SK-N-SH treated with all-trans-retinoic acid at 6 μM for 48 hours (cell line): ENCODE measurements at regions not wholly inside any gene's neighbourhood (a gene's known extent, or its start where the extent isn't known, plus 50 kb on each side); places are given as distances from the start of the nearest gene placed in this dataset.

Source experiments
- ATAC-seq: fragments of 200-7000 bp; cut with Tn5 transposase; 3 replicates; pipeline ENCODE4 v1.9.1; 2020; ENCODE audit warnings: mild to moderate bottlenecking, moderate library complexity
- ARNTL ChIP-seq: fragments of 450-650 bp; formaldehyde crosslinking; IDR thresholded peaks from 2 replicates; pipeline ENCODE4 v1.5.0; 2020; ENCODE audit warnings: low read depth, mild to moderate bottlenecking, moderate library complexity, borderline replicate concordance
- BACH2 ChIP-seq: fragments of 250-450 bp; sonication (Bioruptor Pico); IDR thresholded peaks from 2 replicates; pipeline ENCODE4 v1.9.0; 2021; ENCODE audit warnings: mild to moderate bottlenecking, borderline replicate concordance
- CSDC2 ChIP-seq: fragments of 250-450 bp; sonication (Bioruptor Pico); IDR thresholded peaks from 2 replicates; pipeline ENCODE4 v1.5.0; 2020; ENCODE audit warnings: mild to moderate bottlenecking, moderate library complexity
- ESRRG ChIP-seq: fragments of 250-450 bp; sonication (Bioruptor Pico); IDR thresholded peaks from 2 replicates; pipeline ENCODE4 v1.6.1; 2021; ENCODE audit warnings: mild to moderate bottlenecking
- GLIS3 ChIP-seq: fragments of 250-450 bp; sonication (Bioruptor Pico); IDR thresholded peaks from 2 replicates; pipeline ENCODE4 v1.5.0; 2020; ENCODE audit warnings: mild to moderate bottlenecking, moderate library complexity
- ISL1 ChIP-seq: fragments of 250-450 bp; sonication (Bioruptor Pico); IDR thresholded peaks from 2 replicates; pipeline ENCODE4 v2.1.2; 2022; ENCODE audit warnings: mild to moderate bottlenecking, moderate library complexity
- OSR1 ChIP-seq: fragments of 250-450 bp; sonication (Bioruptor Pico); IDR thresholded peaks from 2 replicates; pipeline ENCODE4 v1.8.0; 2022; ENCODE audit warnings: moderate library complexity, mild to moderate bottlenecking, inconsistent platforms
- PPARA ChIP-seq: fragments of 250-450 bp; sonication (Bioruptor Pico); IDR thresholded peaks from 2 replicates; pipeline ENCODE4 v1.5.0; 2020; ENCODE audit warnings: mild to moderate bottlenecking, borderline replicate concordance
- RARB ChIP-seq: fragments of 250-450 bp; sonication (Bioruptor Pico); IDR thresholded peaks from 2 replicates; pipeline ENCODE4 v1.8.0; 2021; ENCODE audit warnings: mild to moderate bottlenecking, moderate library complexity
- SNAI2 ChIP-seq: fragments of 250-450 bp; sonication (Bioruptor Pico); IDR thresholded peaks from 2 replicates; pipeline ENCODE4 v1.5.0; 2020; ENCODE audit warnings: mild to moderate bottlenecking, moderate library complexity
- TCF4 ChIP-seq: fragments of 250-450 bp; sonication (Bioruptor Pico); IDR thresholded peaks from 2 replicates; pipeline ENCODE4 v1.8.0; 2021; ENCODE audit warnings: mild to moderate bottlenecking, moderate library complexity, borderline replicate concordance
- TOX ChIP-seq: fragments of 250-450 bp; sonication (Bioruptor Pico); IDR thresholded peaks from 2 replicates; pipeline ENCODE4 v1.8.0; 2021; ENCODE audit warnings: mild to moderate bottlenecking, moderate library complexity, borderline replicate concordance
- ZC3H10 ChIP-seq: fragments of 250-450 bp; sonication (Bioruptor Pico); IDR thresholded peaks from 2 replicates; pipeline ENCODE4 v1.5.1; 2021; ENCODE audit warnings: mild to moderate bottlenecking, moderate library complexity
- ZFP3 ChIP-seq: fragments of 250-450 bp; sonication (Bioruptor Pico); IDR thresholded peaks from 2 replicates; pipeline ENCODE4 v1.5.0; 2020; ENCODE audit warnings: mild to moderate bottlenecking, moderate library complexity
- ZNF565 ChIP-seq: fragments of 450-650 bp; formaldehyde crosslinking; conservative IDR thresholded peaks from 2 replicates; pipeline ENCODE4 v1.5.0; 2020; ENCODE audit warnings: low read depth, mild to moderate bottlenecking, moderate library complexity
- ZNF8 ChIP-seq: fragments of 450-650 bp; formaldehyde crosslinking; IDR thresholded peaks from 2 replicates; pipeline ENCODE4 v1.5.0; 2020; ENCODE audit warnings: mild to moderate bottlenecking, moderate library complexity
- TF ChIP-seq, protein P1 (sequence below): fragments of 250-450 bp; sonication (Bioruptor Pico); IDR thresholded peaks from 2 replicates; pipeline ENCODE4 v1.8.0; 2020; ENCODE audit warnings: mild to moderate bottlenecking, moderate library complexity, borderline replicate concordance
- TF ChIP-seq, protein P2 (sequence below): fragments of 250-450 bp; sonication (Bioruptor Pico); IDR thresholded peaks from 2 replicates; pipeline ENCODE4 v1.5.1; 2021; ENCODE audit warnings: mild to moderate bottlenecking, moderate library complexity
- TF ChIP-seq, protein P3 (sequence below): fragments of 250-450 bp; sonication (Bioruptor Pico); IDR thresholded peaks from 2 replicates; pipeline ENCODE4 v1.8.0; 2021; ENCODE audit warnings: low read depth, mild to moderate bottlenecking, moderate library complexity, borderline replicate concordance
- TF ChIP-seq, protein P4 (sequence below): fragments of 250-450 bp; sonication (Bioruptor Pico); IDR thresholded peaks from 2 replicates; pipeline ENCODE4 v1.5.0; 2020; ENCODE audit warnings: mild to moderate bottlenecking, moderate library complexity
- TF ChIP-seq, protein P5 (sequence below): fragments of 250-450 bp; sonication (Bioruptor Pico); IDR thresholded peaks from 2 replicates; pipeline ENCODE4 v1.5.1; 2020; ENCODE audit warnings: low read depth, mild to moderate bottlenecking, moderate library complexity

DNA sequence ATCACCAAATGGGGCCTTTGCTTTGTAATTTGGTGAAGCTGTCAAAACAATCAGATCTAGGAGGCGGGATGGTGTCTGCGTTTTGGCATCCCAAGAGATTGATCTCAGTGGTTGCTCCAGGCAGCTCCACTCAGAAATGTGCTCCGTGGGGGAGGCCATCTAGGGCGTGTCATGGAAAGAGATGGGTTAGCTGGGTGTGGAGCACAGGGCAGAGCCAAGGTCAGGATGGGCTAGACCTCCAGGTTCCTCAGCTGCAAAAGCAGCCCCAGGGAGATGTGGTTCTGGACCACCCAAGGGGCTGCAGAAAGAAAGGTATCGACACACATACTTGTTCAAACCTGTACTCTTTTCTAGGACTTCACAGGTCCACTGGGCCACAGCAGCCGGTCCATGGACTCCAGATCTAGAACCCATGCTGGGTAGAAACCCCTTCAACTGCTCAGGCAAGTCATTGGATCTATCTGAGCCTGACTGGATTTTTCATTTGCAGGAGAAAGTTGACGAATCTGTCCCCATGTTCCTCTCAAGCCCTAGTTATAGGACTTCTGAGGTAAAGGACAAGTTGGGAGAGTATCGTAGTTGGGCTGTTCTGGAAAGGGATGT is 270.2 kb upstream of the RPL38 start:
- TF ChIP-seq, protein P1, sequence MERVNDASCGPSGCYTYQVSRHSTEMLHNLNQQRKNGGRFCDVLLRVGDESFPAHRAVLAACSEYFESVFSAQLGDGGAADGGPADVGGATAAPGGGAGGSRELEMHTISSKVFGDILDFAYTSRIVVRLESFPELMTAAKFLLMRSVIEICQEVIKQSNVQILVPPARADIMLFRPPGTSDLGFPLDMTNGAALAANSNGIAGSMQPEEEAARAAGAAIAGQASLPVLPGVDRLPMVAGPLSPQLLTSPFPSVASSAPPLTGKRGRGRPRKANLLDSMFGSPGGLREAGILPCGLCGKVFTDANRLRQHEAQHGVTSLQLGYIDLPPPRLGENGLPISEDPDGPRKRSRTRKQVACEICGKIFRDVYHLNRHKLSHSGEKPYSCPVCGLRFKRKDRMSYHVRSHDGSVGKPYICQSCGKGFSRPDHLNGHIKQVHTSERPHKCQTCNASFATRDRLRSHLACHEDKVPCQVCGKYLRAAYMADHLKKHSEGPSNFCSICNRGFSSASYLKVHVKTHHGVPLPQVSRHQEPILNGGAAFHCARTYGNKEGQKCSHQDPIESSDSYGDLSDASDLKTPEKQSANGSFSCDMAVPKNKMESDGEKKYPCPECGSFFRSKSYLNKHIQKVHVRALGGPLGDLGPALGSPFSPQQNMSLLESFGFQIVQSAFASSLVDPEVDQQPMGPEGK (CRISPR knock-in tag) = no peak
- TF ChIP-seq ZNF565 (CRISPR knock-in tag) (no peak), GLIS3 (no peak), CSDC2 (CRISPR knock-in tag) (no peak), ESRRG (CRISPR knock-in tag) (no peak), ZFP3 (no peak), PPARA (CRISPR knock-in tag) (no peak), TCF4 (no peak), ZC3H10 (CRISPR knock-in tag) (no peak), SNAI2 (CRISPR knock-in tag) (no peak), TOX (no peak), ISL1 (no peak), RARB (CRISPR knock-in tag) (no peak)
- TF ChIP-seq, protein P2, sequence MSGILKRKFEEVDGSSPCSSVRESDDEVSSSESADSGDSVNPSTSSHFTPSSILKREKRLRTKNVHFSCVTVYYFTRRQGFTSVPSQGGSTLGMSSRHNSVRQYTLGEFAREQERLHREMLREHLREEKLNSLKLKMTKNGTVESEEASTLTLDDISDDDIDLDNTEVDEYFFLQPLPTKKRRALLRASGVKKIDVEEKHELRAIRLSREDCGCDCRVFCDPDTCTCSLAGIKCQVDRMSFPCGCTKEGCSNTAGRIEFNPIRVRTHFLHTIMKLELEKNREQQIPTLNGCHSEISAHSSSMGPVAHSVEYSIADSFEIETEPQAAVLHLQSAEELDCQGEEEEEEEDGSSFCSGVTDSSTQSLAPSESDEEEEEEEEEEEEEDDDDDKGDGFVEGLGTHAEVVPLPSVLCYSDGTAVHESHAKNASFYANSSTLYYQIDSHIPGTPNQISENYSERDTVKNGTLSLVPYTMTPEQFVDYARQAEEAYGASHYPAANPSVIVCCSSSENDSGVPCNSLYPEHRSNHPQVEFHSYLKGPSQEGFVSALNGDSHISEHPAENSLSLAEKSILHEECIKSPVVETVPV (CRISPR knock-in tag) = no peak
- TF ChIP-seq, protein P3, sequence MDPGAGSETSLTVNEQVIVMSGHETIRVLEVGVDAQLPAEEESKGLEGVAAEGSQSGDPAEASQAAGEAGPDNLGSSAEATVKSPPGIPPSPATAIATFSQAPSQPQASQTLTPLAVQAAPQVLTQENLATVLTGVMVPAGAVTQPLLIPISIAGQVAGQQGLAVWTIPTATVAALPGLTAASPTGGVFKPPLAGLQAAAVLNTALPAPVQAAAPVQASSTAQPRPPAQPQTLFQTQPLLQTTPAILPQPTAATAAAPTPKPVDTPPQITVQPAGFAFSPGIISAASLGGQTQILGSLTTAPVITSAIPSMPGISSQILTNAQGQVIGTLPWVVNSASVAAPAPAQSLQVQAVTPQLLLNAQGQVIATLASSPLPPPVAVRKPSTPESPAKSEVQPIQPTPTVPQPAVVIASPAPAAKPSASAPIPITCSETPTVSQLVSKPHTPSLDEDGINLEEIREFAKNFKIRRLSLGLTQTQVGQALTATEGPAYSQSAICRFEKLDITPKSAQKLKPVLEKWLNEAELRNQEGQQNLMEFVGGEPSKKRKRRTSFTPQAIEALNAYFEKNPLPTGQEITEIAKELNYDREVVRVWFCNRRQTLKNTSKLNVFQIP (CRISPR knock-in tag) = no peak
- no peak for ATAC-seq

DNA sequence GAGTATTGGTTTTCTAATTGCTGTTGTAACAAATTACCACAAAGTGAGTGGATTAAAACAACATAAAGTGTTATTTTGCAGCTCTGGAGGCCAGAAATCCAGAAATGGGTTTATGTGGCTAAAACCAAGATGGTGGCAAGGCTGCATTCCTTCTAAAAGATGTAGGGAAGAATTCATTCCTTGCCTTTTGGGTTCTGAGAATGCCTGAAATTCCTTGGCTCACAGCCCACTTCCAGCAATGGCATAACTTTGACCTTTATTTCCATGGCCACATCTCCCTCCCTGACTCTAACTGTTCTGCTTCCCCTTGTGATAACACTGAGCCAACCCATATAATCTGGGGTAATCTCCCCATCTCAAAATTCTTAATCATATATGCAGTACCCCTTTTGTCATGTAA is 269.6 kb upstream of the RPL38 start:
- TF ChIP-seq BACH2 (CRISPR knock-in tag) (no peak), OSR1 (CRISPR knock-in tag) (no peak), ZNF8 (no peak)
- no peak for ATAC-seq

DNA sequence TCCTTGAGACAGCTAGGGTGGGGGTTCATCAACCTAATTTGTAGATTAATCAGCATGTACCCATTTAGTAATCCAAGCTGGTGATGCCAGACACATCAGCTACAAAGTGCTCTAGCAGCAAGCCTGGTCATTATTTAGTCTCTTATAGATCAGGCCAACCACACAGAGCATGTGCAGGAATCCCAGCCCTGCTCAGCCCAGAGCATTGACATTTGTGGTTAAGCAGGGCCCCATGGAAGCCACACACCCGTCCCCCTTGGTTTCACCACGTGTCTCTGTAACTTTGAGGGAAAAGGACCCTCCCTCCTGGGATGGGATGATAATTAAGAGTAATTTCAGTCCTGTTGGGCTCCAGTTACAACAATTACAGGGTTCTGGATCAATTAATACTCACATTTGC is 268.8 kb upstream of the RPL38 start:
- no peak for ATAC-seq
- TF ChIP-seq, protein P4, sequence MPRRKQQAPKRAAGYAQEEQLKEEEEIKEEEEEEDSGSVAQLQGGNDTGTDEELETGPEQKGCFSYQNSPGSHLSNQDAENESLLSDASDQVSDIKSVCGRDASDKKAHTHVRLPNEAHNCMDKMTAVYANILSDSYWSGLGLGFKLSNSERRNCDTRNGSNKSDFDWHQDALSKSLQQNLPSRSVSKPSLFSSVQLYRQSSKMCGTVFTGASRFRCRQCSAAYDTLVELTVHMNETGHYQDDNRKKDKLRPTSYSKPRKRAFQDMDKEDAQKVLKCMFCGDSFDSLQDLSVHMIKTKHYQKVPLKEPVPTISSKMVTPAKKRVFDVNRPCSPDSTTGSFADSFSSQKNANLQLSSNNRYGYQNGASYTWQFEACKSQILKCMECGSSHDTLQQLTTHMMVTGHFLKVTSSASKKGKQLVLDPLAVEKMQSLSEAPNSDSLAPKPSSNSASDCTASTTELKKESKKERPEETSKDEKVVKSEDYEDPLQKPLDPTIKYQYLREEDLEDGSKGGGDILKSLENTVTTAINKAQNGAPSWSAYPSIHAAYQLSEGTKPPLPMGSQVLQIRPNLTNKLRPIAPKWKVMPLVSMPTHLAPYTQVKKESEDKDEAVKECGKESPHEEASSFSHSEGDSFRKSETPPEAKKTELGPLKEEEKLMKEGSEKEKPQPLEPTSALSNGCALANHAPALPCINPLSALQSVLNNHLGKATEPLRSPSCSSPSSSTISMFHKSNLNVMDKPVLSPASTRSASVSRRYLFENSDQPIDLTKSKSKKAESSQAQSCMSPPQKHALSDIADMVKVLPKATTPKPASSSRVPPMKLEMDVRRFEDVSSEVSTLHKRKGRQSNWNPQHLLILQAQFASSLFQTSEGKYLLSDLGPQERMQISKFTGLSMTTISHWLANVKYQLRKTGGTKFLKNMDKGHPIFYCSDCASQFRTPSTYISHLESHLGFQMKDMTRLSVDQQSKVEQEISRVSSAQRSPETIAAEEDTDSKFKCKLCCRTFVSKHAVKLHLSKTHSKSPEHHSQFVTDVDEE (CRISPR knock-in tag) = no peak
- no peak for TF ChIP-seq RARB (CRISPR knock-in tag)
- no peak for TF ChIP-seq ZC3H10 (CRISPR knock-in tag)
- TF ChIP-seq CSDC2 (CRISPR knock-in tag) = no peak
- no peak for TF ChIP-seq ZNF8
- TF ChIP-seq TCF4 = no peak
- no peak for TF ChIP-seq BACH2 (CRISPR knock-in tag)
- no peak for TF ChIP-seq PPARA (CRISPR knock-in tag)
- TF ChIP-seq OSR1 (CRISPR knock-in tag) = no peak

DNA sequence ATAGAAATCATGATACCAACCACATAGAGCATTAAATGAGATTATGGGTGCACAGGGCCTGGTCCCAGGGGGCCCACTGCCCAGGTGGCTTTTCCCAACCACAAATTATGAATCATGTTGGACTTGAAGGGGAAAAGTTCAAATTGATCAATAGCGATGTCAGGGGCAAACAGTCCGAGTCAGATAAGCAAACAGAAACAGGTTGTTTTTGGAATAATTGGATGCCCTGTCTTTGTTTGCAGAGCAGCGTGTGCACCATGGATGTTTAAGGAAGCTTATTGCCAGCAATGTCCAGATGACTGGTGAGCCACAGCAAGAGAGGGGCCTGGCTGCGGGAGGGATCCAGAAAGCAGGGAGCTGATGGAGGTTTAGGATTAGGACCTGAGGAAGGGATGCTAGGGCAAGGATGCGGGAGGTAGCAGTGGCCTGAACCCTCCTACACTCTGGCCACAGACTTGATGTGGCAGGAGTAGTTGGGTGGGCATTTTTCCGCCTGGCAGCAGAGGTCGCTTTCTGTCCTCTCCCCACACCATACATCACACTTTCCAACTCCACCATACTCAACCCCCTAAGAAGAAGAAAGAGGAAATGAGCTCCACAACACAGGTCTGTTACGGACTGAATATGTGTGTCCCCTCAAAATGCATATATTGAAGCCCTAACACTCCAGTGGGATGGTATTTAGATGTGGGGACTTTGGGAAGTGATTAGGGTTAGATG is 266.4 kb upstream of the RPL38 start:
- ATAC-seq = no peak
- TF ChIP-seq ISL1 (no peak), ARNTL (no peak), TOX (no peak), OSR1 (CRISPR knock-in tag) (no peak), ZNF565 (CRISPR knock-in tag) (no peak), ZC3H10 (CRISPR knock-in tag) (no peak)
- TF ChIP-seq, protein P2 (CRISPR knock-in tag) = no peak
- TF ChIP-seq, protein P4 (CRISPR knock-in tag) = no peak
- TF ChIP-seq, protein P5, sequence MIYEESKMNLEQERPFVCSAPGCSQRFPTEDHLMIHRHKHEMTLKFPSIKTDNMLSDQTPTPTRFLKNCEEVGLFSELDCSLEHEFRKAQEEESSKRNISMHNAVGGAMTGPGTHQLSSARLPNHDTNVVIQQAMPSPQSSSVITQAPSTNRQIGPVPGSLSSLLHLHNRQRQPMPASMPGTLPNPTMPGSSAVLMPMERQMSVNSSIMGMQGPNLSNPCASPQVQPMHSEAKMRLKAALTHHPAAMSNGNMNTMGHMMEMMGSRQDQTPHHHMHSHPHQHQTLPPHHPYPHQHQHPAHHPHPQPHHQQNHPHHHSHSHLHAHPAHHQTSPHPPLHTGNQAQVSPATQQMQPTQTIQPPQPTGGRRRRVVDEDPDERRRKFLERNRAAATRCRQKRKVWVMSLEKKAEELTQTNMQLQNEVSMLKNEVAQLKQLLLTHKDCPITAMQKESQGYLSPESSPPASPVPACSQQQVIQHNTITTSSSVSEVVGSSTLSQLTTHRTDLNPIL (CRISPR knock-in tag) = no peak
